Ishikawa (cell line): ENCODE measurements at regions not wholly inside any gene's neighbourhood (a gene's known extent, or its start where the extent isn't known, plus 50 kb on each side); places are given as distances from the start of the nearest gene placed in this dataset.

Source experiments
- EGR1 ChIP-seq: IDR thresholded peaks from 2 replicates; pipeline ENCODE4 v1.6.1; 2012
- EP300 ChIP-seq: IDR thresholded peaks from 2 replicates; pipeline ENCODE4 v1.6.1; 2012; ENCODE audit warnings: borderline replicate concordance
- NFIC ChIP-seq: IDR thresholded peaks from 2 replicates; pipeline ENCODE4 v1.6.1; 2012
- RAD21 ChIP-seq: IDR thresholded peaks from 2 replicates; pipeline ENCODE4 v1.6.1; 2012; ENCODE audit warnings: low read depth
- TAF1 ChIP-seq: IDR thresholded peaks from 2 replicates; pipeline ENCODE4 v1.6.1; 2012; ENCODE audit warnings: low read depth, mild to moderate bottlenecking
- YY1 ChIP-seq: IDR thresholded peaks from 2 replicates; pipeline ENCODE4 v1.6.1; 2012; ENCODE audit warnings: low read depth
- ZBTB7A ChIP-seq: IDR thresholded peaks from 2 replicates; pipeline ENCODE4 v1.6.1; 2012; ENCODE audit warnings: low read depth
- TF ChIP-seq, protein P1 (sequence below): IDR thresholded peaks from 2 replicates; pipeline ENCODE4 v1.6.1; 2012
- TF ChIP-seq, protein P2 (sequence below): IDR thresholded peaks from 2 replicates; pipeline ENCODE4 v1.6.1; 2012; ENCODE audit warnings: low read depth, mild to moderate bottlenecking
- TF ChIP-seq, protein P3 (sequence below): IDR thresholded peaks from 2 replicates; pipeline ENCODE4 v1.6.1; 2012

DNA sequence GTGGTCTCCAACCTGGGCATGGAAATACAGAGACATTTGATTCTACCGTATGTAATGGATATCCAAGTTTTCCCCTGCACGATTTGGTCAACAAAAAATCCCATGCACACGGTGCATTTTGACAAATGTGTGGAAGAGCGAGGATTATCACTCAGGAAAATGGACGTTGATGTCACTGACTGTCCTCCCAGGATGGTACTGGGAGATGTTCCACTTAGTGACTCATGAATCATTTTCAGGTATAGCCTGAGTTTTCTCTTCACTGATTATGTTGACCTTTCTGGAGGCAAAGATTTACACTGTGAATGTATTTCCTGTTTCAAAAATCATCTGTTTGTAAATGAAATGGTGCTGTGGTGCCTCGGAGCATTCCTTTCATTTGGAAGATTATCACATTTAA, 596.7 kb upstream of the ADAMTS9 start:
- TF ChIP-seq, protein P1, sequence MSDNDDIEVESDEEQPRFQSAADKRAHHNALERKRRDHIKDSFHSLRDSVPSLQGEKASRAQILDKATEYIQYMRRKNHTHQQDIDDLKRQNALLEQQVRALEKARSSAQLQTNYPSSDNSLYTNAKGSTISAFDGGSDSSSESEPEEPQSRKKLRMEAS: no peak
- TF ChIP-seq, protein P2, sequence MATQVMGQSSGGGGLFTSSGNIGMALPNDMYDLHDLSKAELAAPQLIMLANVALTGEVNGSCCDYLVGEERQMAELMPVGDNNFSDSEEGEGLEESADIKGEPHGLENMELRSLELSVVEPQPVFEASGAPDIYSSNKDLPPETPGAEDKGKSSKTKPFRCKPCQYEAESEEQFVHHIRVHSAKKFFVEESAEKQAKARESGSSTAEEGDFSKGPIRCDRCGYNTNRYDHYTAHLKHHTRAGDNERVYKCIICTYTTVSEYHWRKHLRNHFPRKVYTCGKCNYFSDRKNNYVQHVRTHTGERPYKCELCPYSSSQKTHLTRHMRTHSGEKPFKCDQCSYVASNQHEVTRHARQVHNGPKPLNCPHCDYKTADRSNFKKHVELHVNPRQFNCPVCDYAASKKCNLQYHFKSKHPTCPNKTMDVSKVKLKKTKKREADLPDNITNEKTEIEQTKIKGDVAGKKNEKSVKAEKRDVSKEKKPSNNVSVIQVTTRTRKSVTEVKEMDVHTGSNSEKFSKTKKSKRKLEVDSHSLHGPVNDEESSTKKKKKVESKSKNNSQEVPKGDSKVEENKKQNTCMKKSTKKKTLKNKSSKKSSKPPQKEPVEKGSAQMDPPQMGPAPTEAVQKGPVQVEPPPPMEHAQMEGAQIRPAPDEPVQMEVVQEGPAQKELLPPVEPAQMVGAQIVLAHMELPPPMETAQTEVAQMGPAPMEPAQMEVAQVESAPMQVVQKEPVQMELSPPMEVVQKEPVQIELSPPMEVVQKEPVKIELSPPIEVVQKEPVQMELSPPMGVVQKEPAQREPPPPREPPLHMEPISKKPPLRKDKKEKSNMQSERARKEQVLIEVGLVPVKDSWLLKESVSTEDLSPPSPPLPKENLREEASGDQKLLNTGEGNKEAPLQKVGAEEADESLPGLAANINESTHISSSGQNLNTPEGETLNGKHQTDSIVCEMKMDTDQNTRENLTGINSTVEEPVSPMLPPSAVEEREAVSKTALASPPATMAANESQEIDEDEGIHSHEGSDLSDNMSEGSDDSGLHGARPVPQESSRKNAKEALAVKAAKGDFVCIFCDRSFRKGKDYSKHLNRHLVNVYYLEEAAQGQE: no peak
- TF ChIP-seq RAD21 (no peak), EGR1 (no peak), EP300 (no peak), TAF1 (no peak), YY1 (no peak), ZBTB7A (no peak), NFIC (no peak)
- TF ChIP-seq, protein P3, sequence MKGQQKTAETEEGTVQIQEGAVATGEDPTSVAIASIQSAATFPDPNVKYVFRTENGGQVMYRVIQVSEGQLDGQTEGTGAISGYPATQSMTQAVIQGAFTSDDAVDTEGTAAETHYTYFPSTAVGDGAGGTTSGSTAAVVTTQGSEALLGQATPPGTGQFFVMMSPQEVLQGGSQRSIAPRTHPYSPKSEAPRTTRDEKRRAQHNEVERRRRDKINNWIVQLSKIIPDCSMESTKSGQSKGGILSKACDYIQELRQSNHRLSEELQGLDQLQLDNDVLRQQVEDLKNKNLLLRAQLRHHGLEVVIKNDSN: no peak
